ACC112 (cell line): ENCODE measurements at regions not wholly inside any gene's neighbourhood (a gene's known extent, or its start where the extent isn't known, plus 50 kb on each side); places are given as distances from the start of the nearest gene placed in this dataset.
"Not testable (repeated sequence)": the region's sequence is repeated elsewhere in the genome, so short reads cannot be mapped to it uniquely, and the experiment has no call there.

Experiments used
- H2AFZ ChIP-seq: fragments of 200-600 bp; sonication (generic); one replicate; pipeline ENCODE4 v1.6.0; 2017; ENCODE audit warnings: antibody characterized with exemption, low read length; ENCODE audit not compliant: unreplicated experiment
- H3K27ac ChIP-seq: fragments of 200-600 bp; sonication (generic); 2 replicates; pipeline ENCODE4 v1.5.1; 2014; ENCODE audit warnings: low read depth, mild to moderate bottlenecking, antibody characterized with exemption, low read length, moderate library complexity
- H3K27me3 ChIP-seq: fragments of 200-600 bp; sonication (generic); 2 replicates; pipeline ENCODE4 v1.6.1; 2014; ENCODE audit warnings: mild to moderate bottlenecking, antibody characterized with exemption, low read length, moderate library complexity, mixed read lengths; ENCODE audit not compliant: insufficient read depth
- H3K36me3 ChIP-seq: fragments of 200-600 bp; sonication (generic); 2 replicates; pipeline ENCODE4 v1.6.1; 2016; ENCODE audit warnings: mild to moderate bottlenecking, antibody characterized with exemption, low read length, moderate library complexity, mixed read lengths; ENCODE audit not compliant: insufficient read depth
- H3K4me1 ChIP-seq: fragments of 200-600 bp; sonication (generic); one replicate; pipeline ENCODE4 v1.6.1; 2016; ENCODE audit warnings: low read length, mixed read lengths; ENCODE audit not compliant: insufficient read depth, unreplicated experiment, control insufficient read depth
- H3K4me3 ChIP-seq: fragments of 200-600 bp; sonication (generic); 2 replicates; pipeline ENCODE4 v1.5.1; 2014; ENCODE audit warnings: mild to moderate bottlenecking, low read depth, low read length
- H3K79me2 ChIP-seq: fragments of 200-600 bp; sonication (generic); one replicate; pipeline ENCODE4 v1.6.0; 2016; ENCODE audit warnings: low read length; ENCODE audit not compliant: control insufficient read depth, unreplicated experiment, insufficient read depth

- Histone ChIP-seq H3K4me1 (peaks cover 48% of the 10 kb centered on the region), H2AFZ (no peak overlapping the region), H3K27ac (peak overlapping the region; percentile 96)
Measured at GRCh38 chr1:203559523-203559922, 65.6 kb downstream of the OPTC start.

DNA sequence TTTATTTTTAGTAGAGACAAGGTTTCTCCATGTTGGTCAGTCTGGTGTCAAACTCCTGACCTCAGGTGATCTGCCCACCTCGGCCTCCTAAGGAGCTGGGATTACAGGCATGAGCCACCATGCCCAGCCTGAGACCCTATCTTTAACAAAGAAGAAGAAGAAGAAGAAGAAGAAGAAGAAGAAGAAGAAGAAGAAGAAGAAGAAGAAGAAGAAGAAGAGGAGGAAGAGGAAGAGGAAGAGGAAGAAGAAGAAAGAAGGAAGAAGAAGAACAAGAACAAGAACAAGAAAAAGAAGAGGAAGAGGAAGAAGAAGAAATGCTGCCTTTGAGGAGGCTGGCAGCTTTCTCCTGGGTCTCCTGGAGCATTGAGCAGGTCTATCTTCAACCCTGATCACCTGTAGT is 64.9 kb upstream of the ATP2B4 start:
- H3K36me3 ChIP-seq, H3K27ac ChIP-seq, H3K4me3 ChIP-seq, H3K79me2 ChIP-seq, H3K27me3 ChIP-seq, H2AFZ ChIP-seq: not testable (repeated sequence)
- H3K4me1 ChIP-seq: peaks cover 29% of the 10 kb centered on the region

More at GRCh38 chr1:203559523-203559922, 65.6 kb downstream of the OPTC start:
- H3K79me2 ChIP-seq: no peaks in the 10 kb centered on the region
- no peaks in the 10 kb centered on the region for H3K36me3 ChIP-seq
- H3K27me3 ChIP-seq: no peaks in the 10 kb centered on the region
- H3K4me3 ChIP-seq: no peak overlapping the region

DNA sequence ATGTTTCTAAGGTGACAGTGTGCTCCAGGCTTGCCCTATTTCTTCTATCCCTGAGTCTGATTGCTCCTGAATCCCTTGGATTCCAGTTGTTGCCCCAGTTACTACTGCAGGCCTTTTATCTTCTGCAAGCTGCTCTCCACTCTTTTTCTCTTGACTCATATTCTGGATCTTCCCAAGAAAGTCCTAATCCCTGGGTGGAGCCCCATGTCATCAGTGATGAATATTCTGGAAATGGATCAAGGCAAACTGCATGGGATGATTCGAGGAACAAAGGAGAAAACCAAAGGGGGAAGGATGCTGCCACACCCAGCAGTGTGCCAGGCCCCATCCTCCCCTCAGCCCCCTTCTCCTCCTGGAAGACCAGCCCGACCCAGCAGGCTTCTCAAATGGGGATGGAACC is 63.3 kb upstream of the ATP2B4 start:
- H3K36me3 ChIP-seq: no peaks in the 10 kb centered on the region
- H3K4me3 ChIP-seq: no peak overlapping the region
- H3K4me1 ChIP-seq: peaks cover 15% of the 10 kb centered on the region
- H3K79me2 ChIP-seq: no peaks in the 10 kb centered on the region
- H3K27ac ChIP-seq: no peak overlapping the region
- H2AFZ ChIP-seq: no peak overlapping the region
- no peaks in the 10 kb centered on the region for H3K27me3 ChIP-seq

GRCh38 chr1:203564024-203564423 is 62.6 kb upstream of the ATP2B4 start:
- Histone ChIP-seq H3K4me1 (peaks cover 9% of the 10 kb centered on the region), H3K4me3 (no peak overlapping the region), H3K79me2 (no peaks in the 10 kb centered on the region), H3K27me3 (no peaks in the 10 kb centered on the region), H2AFZ (no peak overlapping the region), H3K36me3 (no peaks in the 10 kb centered on the region), H3K27ac (no peak overlapping the region)

DNA sequence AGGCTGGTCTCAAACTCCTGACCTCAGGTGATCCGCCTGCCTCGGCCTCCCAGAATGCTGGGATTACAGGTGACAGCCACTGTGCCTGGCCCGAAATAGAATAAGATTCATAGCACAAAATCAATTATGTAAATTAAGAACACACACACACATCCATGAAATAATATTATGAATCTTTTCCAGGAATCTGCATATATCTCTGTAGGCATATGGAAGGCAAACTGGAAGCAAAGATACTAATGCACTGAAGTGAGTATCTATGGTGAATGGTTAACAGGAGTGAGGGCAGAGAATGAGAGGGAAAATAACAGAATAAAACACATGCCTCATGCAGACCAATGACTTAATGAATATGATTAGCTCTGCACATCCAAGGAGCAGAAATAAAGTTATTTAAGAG is 61.6 kb upstream of the ATP2B4 start:
- Histone ChIP-seq H3K4me1 (peaks cover 3% of the 10 kb centered on the region), H3K79me2 (no peaks in the 10 kb centered on the region), H3K4me3 (no peak overlapping the region), H3K27me3 (no peaks in the 10 kb centered on the region), H2AFZ (no peak overlapping the region), H3K36me3 (no peaks in the 10 kb centered on the region), H3K27ac (no peak overlapping the region)

DNA sequence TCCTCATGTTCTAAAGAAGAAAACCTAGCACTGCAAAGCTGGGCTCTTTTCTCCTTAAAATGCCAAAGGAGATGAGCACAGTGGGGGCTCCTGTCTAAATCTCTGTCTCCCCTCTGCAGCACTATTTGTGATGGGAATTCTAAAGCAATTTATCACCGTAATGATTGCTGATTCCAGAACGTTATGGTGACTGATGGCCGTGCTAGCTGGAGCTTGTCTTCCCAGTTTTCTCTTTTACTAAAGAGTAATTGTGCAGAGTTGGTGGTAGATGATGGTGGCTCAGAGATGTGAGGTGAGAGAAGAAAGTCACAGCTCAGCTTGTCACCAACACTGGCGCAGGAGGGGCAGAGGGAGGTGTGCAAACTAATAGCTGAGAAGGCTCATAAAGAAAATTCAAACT is 60.7 kb upstream of the ATP2B4 start:
- Histone ChIP-seq H3K27me3 (no peaks in the 10 kb centered on the region), H3K4me3 (no peak overlapping the region), H3K36me3 (no peaks in the 10 kb centered on the region), H3K79me2 (no peaks in the 10 kb centered on the region), H2AFZ (no peak overlapping the region), H3K27ac (no peak overlapping the region), H3K4me1 (peaks cover 6% of the 10 kb centered on the region)

DNA sequence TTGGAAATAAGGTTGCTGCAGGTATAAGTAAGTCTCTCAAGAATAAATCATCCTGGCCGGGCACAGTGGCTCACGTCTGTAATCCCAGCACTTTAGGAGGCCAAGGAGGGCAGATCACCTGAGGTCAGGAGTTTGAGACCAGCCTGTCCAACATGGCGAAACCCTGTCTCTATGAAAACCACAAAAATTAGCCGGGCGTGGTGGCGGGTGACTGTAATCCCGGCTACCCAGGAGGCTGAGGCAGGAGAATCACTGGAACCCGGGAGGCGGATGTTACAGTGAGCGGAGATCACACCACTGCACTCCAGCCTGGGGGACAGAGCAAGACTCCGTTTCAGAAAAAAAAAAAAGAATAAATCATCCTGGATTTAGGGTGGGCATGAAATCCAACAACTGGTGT is 59.7 kb upstream of the ATP2B4 start:
- not testable (repeated sequence) for H3K36me3 ChIP-seq, H3K27ac ChIP-seq, H3K4me3 ChIP-seq, H2AFZ ChIP-seq, H3K79me2 ChIP-seq, H3K4me1 ChIP-seq, H3K27me3 ChIP-seq

GRCh38 chr1:203567596-203567995 is 59.0 kb upstream of the ATP2B4 start:
- H3K79me2 ChIP-seq: no peaks in the 10 kb centered on the region
- H3K36me3 ChIP-seq: no peaks in the 10 kb centered on the region
- peaks cover 6% of the 10 kb centered on the region for H3K4me1 ChIP-seq
- H3K4me3 ChIP-seq: no peak overlapping the region
- H2AFZ ChIP-seq: no peak overlapping the region
- no peaks in the 10 kb centered on the region for H3K27me3 ChIP-seq
- no peak overlapping the region for H3K27ac ChIP-seq

GRCh38 chr1:203569490-203570318 is 56.9 kb upstream of the ATP2B4 start:
- no peaks in the 10 kb centered on the region for H3K27me3 ChIP-seq
- no peak overlapping the region for H3K4me3 ChIP-seq
- H3K27ac ChIP-seq: no peak overlapping the region
- no peaks in the 10 kb centered on the region for H3K79me2 ChIP-seq
- H3K4me1 ChIP-seq: peaks cover 6% of the 10 kb centered on the region
- H3K36me3 ChIP-seq: no peaks in the 10 kb centered on the region
- H2AFZ ChIP-seq: no peak overlapping the region

DNA sequence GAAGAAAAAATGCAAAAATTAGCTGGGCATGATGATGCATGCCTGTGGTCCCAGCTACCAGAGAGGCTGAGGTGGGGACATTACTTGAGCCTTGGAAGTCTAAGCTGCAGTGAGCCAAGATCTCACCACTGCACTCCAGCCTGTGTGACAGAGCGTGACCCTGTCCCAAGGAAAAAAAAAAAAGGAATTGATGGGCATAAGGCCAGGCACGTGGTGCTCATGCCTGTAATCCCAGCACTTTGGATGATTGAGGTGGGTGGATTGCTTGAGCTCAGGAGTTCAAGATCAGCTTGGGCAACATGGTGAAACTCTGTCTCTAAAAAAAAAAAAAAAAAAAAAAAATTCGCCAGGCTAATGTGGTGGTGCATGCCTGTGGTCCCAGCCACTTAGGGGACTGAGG is 55.8 kb upstream of the ATP2B4 start:
- Histone ChIP-seq H2AFZ (no peak overlapping the region), H3K27me3 (no peaks in the 10 kb centered on the region), H3K36me3 (no peaks in the 10 kb centered on the region), H3K4me3 (no peak overlapping the region), H3K27ac (no peak overlapping the region), H3K4me1 (peaks cover 6% of the 10 kb centered on the region), H3K79me2 (no peaks in the 10 kb centered on the region)

DNA sequence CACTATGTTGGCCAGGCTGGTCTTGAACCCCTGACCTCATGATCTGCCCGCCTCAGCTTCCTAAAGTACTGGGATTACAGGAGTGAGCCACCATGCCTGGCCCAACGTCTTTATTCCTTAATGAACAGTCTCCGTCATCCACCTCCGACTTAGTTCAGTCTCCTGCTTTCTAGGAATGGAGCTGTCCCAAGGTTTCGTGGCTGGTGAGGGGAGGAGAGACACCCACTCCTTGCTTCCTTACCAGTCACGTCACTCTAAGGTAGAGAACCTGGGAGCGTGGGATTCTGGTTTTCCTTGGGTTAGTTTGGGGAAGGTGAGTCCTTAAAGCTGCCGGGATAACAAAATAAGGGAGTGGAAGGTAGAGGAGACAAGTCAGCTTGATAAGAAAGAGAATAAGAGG is 55.0 kb upstream of the ATP2B4 start:
- no peak overlapping the region for H3K27ac ChIP-seq
- H3K79me2 ChIP-seq: no peaks in the 10 kb centered on the region
- H2AFZ ChIP-seq: no peak overlapping the region
- no peak overlapping the region for H3K4me3 ChIP-seq
- H3K27me3 ChIP-seq: no peaks in the 10 kb centered on the region
- no peaks in the 10 kb centered on the region for H3K36me3 ChIP-seq
- peaks cover 6% of the 10 kb centered on the region for H3K4me1 ChIP-seq
